Psoas muscle (tissue), 7 donors: ENCODE measurements at regions not wholly inside any gene's neighbourhood (a gene's known extent, or its start where the extent isn't known, plus 50 kb on each side); places are given as distances from the start of the nearest gene placed in this dataset.

Experiments used
- ATAC-seq, 4 donors: fragments of 200-7000 bp; cut with Tn5 transposase; one replicate each; pipeline ENCODE4 v1.9.1; 2020; ENCODE audit warnings: moderate library complexity in 3 of 4, mild to moderate bottlenecking in 2 of 4
- DNase-seq, 2 donors: peaks; one replicate each; pipeline ENCODE4 v3.0.0-alpha.2; 2020
- H3K27ac ChIP-seq: fragments of 200-600 bp; one replicate; pipeline ENCODE4 v1.8.0; 2022
- H3K27me3 ChIP-seq, 3 donors: fragments of 200-600 bp in 1 of 3; one replicate each; pipeline versions ENCODE4 v1.6.1 to v1.8.0; 2013 to 2022; ENCODE audit warnings: low read length in 2 of 3, mild to moderate bottlenecking in 2 of 3, moderate library complexity in 1 of 3; ENCODE audit not compliant: insufficient read depth in 3 of 3
- H3K36me3 ChIP-seq, 2 donors: fragments of 200-600 bp in 1 of 2; one replicate each; pipeline versions ENCODE4 v1.6.1 to v1.8.0; 2013 to 2022; ENCODE audit warnings: low read depth in 1 of 2, mild to moderate bottlenecking in 1 of 2, moderate library complexity in 1 of 2; ENCODE audit not compliant: insufficient read depth in 1 of 2
- H3K4me1 ChIP-seq: fragments of 200-600 bp; one replicate; pipeline ENCODE4 v1.8.0; 2022
- H3K4me3 ChIP-seq: fragments of 200-600 bp; one replicate; pipeline ENCODE4 v1.8.0; 2022; ENCODE audit warnings: mild to moderate bottlenecking
- H3K9me3 ChIP-seq: fragments of 200-600 bp; one replicate; pipeline ENCODE4 v1.8.0; 2022
- CTCF ChIP-seq: fragments of 200-600 bp; IDR thresholded peaks from one replicate; pipeline ENCODE4 v1.8.0; 2022; ENCODE audit warnings: antibody characterized with exemption
- WGBS, 3 donors: extraction: QIAGEN DNeasy Blood & Tissue Kit; methylation state at CpG; one replicate each; pipeline versions ENCODE4 v1.1.6 to v1.1.7; 2013; 5-methylcytosine and 5-hydroxymethylcytosine counted together
- intact Hi-C, 2 donors: fragments of 100-400 bp; cut with DNase I; formaldehyde crosslinking; loops; one replicate each; pipeline versions ENCODE4 v1.11.0 to v1.14.2; 2022
- donor health status: healthy with polysubstance abuse.
- donor health status: DM: no; HTN: no; CAD: no; lungs with moderate emphysema.
- donor health status: Bipolar disorder and iron deficiency.
- donor health status: healthy.
- donor health status: DM: yes; HTN: yes; CAD: no.
- donor health status: DM: no; HTN: no; CAD: no.
- donor health status: DM: yes; HTN: yes; CAD: no.

GRCh38 chr14:86944434-86944833, 1048.5 kb downstream of the GALC start:
- DNase-seq (no peak), ATAC-seq (no peak)
- no peak for TF ChIP-seq CTCF
- H3K27me3 ChIP-seq, result no peaks in the 10 kb centered on the region
- no peaks in the 10 kb centered on the region for H3K36me3 ChIP-seq
- no peaks in the 10 kb centered on the region for H3K9me3 ChIP-seq
- intact Hi-C loops, result no loop called here
- no peaks in the 10 kb centered on the region for H3K4me1 ChIP-seq
- no peak overlapping the region for H3K27ac ChIP-seq
- WGBS, 3 donors, result 79 to 80% (median 79%) methylated on average over 5 of the region's 5 CpGs
- H3K4me3 ChIP-seq, result no peak overlapping the region

- no peak for TF ChIP-seq CTCF
- H3K4me3 ChIP-seq, result no peak overlapping the region
- H3K36me3 ChIP-seq, result no peaks in the 10 kb centered on the region
- H3K27me3 ChIP-seq, result no peaks in the 10 kb centered on the region
- H3K4me1 ChIP-seq, result no peaks in the 10 kb centered on the region
- no peak for DNase-seq
- intact Hi-C loops, result no loop called here
- no peaks in the 10 kb centered on the region for H3K9me3 ChIP-seq
- 80 to 85% (median 81%) methylated on average over 5 of the region's 5 CpGs for whole genome bisulfite sequencing, 3 donors
- no peak for ATAC-seq
- no peak overlapping the region for H3K27ac ChIP-seq
These were observed 1049.3 kb downstream of the GALC start for GRCh38 chr14:86943391-86944365.

- no peak overlapping the region for H3K4me3 ChIP-seq
- H3K27me3 ChIP-seq, result no peaks in the 10 kb centered on the region
- no peak for TF ChIP-seq CTCF
- no peaks in the 10 kb centered on the region for H3K4me1 ChIP-seq
- DNase-seq (no peak), ATAC-seq (no peak)
- no peaks in the 10 kb centered on the region for H3K9me3 ChIP-seq
- no peaks in the 10 kb centered on the region for H3K36me3 ChIP-seq
- WGBS, 3 donors, result 74 to 86% (median 82%) methylated on average over 4 of the region's 4 CpGs
- no peak overlapping the region for H3K27ac ChIP-seq
- intact Hi-C loops, result no loop called here
These were observed 1050.0 kb downstream of the GALC start for GRCh38 chr14:86942936-86943335.

DNA sequence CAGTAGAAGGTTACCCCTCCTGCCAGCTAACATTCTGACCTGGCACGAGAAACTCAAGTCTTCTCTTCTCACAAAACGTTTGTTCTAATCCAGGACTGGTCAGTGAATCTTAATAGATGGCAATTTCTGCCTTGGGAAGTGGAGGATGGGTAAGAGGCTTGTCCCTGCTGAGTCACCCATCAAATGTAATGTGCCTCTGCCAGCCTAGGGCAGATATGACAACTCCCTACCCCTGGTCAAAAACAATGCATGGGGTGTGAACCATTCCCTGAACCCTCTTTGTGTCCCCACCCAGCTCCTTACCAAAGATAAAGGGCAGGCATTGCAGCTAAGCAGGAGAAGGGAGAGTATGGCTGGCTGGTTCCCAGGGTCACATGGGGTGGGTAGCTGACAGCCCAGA, 1052.9 kb downstream of the GALC start:
- WGBS, 3 donors, result 52 to 60% (median 58%) methylated on average over 2 of the region's 2 CpGs
- no peak for TF ChIP-seq CTCF

More for the DNA sequence above, 1052.9 kb downstream of the GALC start:
- no peaks in the 10 kb centered on the region for H3K4me1 ChIP-seq
- intact Hi-C loops, result no loop called here
- no peaks in the 10 kb centered on the region for H3K36me3 ChIP-seq
- ATAC-seq (no peak), DNase-seq (no peak)
- no peaks in the 10 kb centered on the region for H3K9me3 ChIP-seq
- H3K4me3 ChIP-seq, result no peak overlapping the region
- no peak overlapping the region for H3K27ac ChIP-seq
- H3K27me3 ChIP-seq, result no peaks in the 10 kb centered on the region
